ENCODE measurements at regions not wholly inside any gene's neighbourhood (a gene's known extent, or its start where the extent isn't known, plus 50 kb on each side); places are given as distances from the start of the nearest gene placed in this dataset.

DNA sequence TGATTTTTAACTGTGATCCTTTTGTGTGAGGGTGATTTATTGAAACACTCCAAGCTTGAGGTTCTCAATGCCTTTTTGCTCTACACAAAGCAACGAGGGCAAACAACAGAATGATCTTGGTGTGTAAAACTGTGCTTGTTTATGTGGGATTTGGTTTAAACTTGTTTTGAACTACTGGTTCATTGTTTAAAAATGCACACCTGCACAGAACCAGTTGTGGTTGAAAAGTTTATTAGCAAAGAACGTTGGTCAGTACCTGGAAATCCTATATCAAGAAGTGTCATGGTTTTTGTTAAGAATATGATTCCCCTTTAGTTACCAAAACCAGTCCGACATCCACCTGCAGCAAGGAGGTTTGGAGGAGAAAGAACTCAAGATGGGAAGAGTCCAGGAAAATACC lies 239.4 kb downstream of the WNT5A start:
- no peaks in the 10 kb centered on the region for H3K4me1 ChIP-seq (replicated peaks in 1 of 2; ENCODE audit: control insufficient read depth in 2 of 2, insufficient read depth in 2 of 2, low read length in 2 of 2)
- no peak overlapping the region for H2AFZ ChIP-seq (ENCODE audit: low read depth, low read length)
- DNase-seq (ENCODE audit: extremely low read depth in 1 of 4, low spot score in 3 of 4) (no peak), ATAC-seq (no peak), FAIRE-seq (no peak)
- H3K4me2 ChIP-seq (ENCODE audit: insufficient read depth, low read length), result no peak overlapping the region
- H3K27ac ChIP-seq (ENCODE audit: extremely low read depth, low read depth, low read length), result no peak overlapping the region
- in situ Hi-C loops (cut with MboI), result no loop called here
- H3K9ac ChIP-seq (ENCODE audit: insufficient read depth in 1 of 2, low read depth in 2 of 2, low read length in 2 of 2), result no peak overlapping the region
- BruUV-seq (replicated peaks), result no TSS peak
- ChIA-PET POLR2A (no interaction called here), CTCF (ENCODE audit: low intra/inter-chr PET ratio) (no interaction called here)
- no peaks in the 10 kb centered on the region for H3K79me2 ChIP-seq (ENCODE audit: control insufficient read depth, insufficient read depth, low read length)
- TF ChIP-seq, protein P1, sequence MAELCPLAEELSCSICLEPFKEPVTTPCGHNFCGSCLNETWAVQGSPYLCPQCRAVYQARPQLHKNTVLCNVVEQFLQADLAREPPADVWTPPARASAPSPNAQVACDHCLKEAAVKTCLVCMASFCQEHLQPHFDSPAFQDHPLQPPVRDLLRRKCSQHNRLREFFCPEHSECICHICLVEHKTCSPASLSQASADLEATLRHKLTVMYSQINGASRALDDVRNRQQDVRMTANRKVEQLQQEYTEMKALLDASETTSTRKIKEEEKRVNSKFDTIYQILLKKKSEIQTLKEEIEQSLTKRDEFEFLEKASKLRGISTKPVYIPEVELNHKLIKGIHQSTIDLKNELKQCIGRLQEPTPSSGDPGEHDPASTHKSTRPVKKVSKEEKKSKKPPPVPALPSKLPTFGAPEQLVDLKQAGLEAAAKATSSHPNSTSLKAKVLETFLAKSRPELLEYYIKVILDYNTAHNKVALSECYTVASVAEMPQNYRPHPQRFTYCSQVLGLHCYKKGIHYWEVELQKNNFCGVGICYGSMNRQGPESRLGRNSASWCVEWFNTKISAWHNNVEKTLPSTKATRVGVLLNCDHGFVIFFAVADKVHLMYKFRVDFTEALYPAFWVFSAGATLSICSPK (IDR thresholded peaks at IDR 0.05; ENCODE audit: borderline replicate concordance), result no peak
- TF ChIP-seq TAF7 (tag; IDR thresholded peaks at IDR 0.05) (no peak), ZNF77 (CRISPR knock-in tag; IDR thresholded peaks at IDR 0.05) (no peak), GTF2F1 (IDR thresholded peaks at IDR 0.05; ENCODE audit: low read depth, low read length) (no peak), MYBL2 (IDR thresholded peaks at IDR 0.05; ENCODE audit: low read depth) (no peak), MYBL2 (CRISPR knock-in tag; IDR thresholded peaks at IDR 0.05; ENCODE audit: borderline replicate concordance) (no peak), PPARD (CRISPR knock-in tag; IDR thresholded peaks at IDR 0.05) (no peak), POLR2A (conservative IDR thresholded peaks at IDR 0.05) (no peak), RBM14 (IDR thresholded peaks at IDR 0.05; ENCODE audit: borderline replicate concordance, insufficient read depth, low read depth, low read length) (no peak), CXXC5 (CRISPR knock-in tag; IDR thresholded peaks at IDR 0.05) (no peak), ARID2 (IDR thresholded peaks at IDR 0.05) (no peak), KDM5B (IDR thresholded peaks at IDR 0.05; ENCODE audit: insufficient replicate concordance, low read depth, low read length) (no peak), ZNF584 (CRISPR knock-in tag; IDR thresholded peaks at IDR 0.05; ENCODE audit: low read depth) (no peak), POLR2AphosphoS2 (IDR thresholded peaks at IDR 0.05; ENCODE audit: low read length) (no peak), ZNF57 (CRISPR knock-in tag; IDR thresholded peaks at IDR 0.05) (no peak)
- TF ChIP-seq, protein P2, sequence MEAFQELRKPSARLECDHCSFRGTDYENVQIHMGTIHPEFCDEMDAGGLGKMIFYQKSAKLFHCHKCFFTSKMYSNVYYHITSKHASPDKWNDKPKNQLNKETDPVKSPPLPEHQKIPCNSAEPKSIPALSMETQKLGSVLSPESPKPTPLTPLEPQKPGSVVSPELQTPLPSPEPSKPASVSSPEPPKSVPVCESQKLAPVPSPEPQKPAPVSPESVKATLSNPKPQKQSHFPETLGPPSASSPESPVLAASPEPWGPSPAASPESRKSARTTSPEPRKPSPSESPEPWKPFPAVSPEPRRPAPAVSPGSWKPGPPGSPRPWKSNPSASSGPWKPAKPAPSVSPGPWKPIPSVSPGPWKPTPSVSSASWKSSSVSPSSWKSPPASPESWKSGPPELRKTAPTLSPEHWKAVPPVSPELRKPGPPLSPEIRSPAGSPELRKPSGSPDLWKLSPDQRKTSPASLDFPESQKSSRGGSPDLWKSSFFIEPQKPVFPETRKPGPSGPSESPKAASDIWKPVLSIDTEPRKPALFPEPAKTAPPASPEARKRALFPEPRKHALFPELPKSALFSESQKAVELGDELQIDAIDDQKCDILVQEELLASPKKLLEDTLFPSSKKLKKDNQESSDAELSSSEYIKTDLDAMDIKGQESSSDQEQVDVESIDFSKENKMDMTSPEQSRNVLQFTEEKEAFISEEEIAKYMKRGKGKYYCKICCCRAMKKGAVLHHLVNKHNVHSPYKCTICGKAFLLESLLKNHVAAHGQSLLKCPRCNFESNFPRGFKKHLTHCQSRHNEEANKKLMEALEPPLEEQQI (IDR thresholded peaks at IDR 0.05), result no peak
- TF ChIP-seq, protein P3, sequence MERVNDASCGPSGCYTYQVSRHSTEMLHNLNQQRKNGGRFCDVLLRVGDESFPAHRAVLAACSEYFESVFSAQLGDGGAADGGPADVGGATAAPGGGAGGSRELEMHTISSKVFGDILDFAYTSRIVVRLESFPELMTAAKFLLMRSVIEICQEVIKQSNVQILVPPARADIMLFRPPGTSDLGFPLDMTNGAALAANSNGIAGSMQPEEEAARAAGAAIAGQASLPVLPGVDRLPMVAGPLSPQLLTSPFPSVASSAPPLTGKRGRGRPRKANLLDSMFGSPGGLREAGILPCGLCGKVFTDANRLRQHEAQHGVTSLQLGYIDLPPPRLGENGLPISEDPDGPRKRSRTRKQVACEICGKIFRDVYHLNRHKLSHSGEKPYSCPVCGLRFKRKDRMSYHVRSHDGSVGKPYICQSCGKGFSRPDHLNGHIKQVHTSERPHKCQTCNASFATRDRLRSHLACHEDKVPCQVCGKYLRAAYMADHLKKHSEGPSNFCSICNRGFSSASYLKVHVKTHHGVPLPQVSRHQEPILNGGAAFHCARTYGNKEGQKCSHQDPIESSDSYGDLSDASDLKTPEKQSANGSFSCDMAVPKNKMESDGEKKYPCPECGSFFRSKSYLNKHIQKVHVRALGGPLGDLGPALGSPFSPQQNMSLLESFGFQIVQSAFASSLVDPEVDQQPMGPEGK (CRISPR knock-in tag; IDR thresholded peaks at IDR 0.05; ENCODE audit: borderline replicate concordance), result no peak
- no peaks in the 10 kb centered on the region for H4K20me1 ChIP-seq (replicated peaks; ENCODE audit: control insufficient read depth, insufficient read depth, low read length)
- H3K9me1 ChIP-seq (ENCODE audit: control insufficient read depth, insufficient read depth, low read length), result no peaks in the 10 kb centered on the region
- H3K36me3 ChIP-seq (ENCODE audit: control insufficient read depth, insufficient read depth, low read length), result no peaks in the 10 kb centered on the region
- H3K4me3 ChIP-seq, result no peak overlapping the region
- WGBS (ENCODE audit: insufficient coverage, low coverage, missing lambda C conversion rate), result 0% methylated on average over 1 of the region's 3 CpGs
- H3K27me3 ChIP-seq (ENCODE audit: control insufficient read depth in 2 of 2, insufficient read depth in 2 of 2, low read length in 2 of 2), result no peaks in the 10 kb centered on the region
- no peaks in the 10 kb centered on the region for H3K9me3 ChIP-seq (replicated peaks; ENCODE audit: control insufficient read depth, insufficient read depth, low read depth, low read length)
- intact Hi-C loops (cut with micrococcal nuclease), result no loop called here
